Tibial nerve (tissue), 4 donors: ENCODE measurements at regions not wholly inside any gene's neighbourhood (a gene's known extent, or its start where the extent isn't known, plus 50 kb on each side); places are given as distances from the start of the nearest gene placed in this dataset.

Experiments
- DNase-seq, 2 donors: peaks; one replicate each; pipeline ENCODE4 v3.0.0-alpha.2; 2019; ENCODE audit warnings: low spot score in 2 of 2
- H3K27ac ChIP-seq, 4 donors: fragments of 200-600 bp; sonication (generic) in 3 of 4; one replicate each; pipeline ENCODE4 v1.5.1; 2017 to 2019; ENCODE audit warnings: mild to moderate bottlenecking in 1 of 4
- H3K27me3 ChIP-seq, 2 donors: fragments of 200-600 bp; sonication (generic) in 1 of 2; one replicate each; pipeline versions ENCODE4 v1.5.1 to v1.6.0; 2017 to 2019
- H3K36me3 ChIP-seq, 3 donors: fragments of 200-600 bp; sonication (generic); one replicate each; pipeline ENCODE4 v1.5.1; 2018 to 2019
- H3K4me1 ChIP-seq, 4 donors: fragments of 200-600 bp; sonication (generic) in 3 of 4; one replicate each; pipeline ENCODE4 v1.5.1; 2017 to 2019
- H3K4me3 ChIP-seq, 4 donors: fragments of 200-600 bp; sonication (generic) in 3 of 4; one replicate each; pipeline ENCODE4 v1.5.1; 2017 to 2019; ENCODE audit warnings: mild to moderate bottlenecking in 1 of 4, moderate library complexity in 1 of 4
- H3K9me3 ChIP-seq, 4 donors: fragments of 200-600 bp; sonication (generic) in 3 of 4; one replicate each; pipeline ENCODE4 v1.5.1; 2017 to 2019
- CTCF ChIP-seq, 5 experiments: fragments of 200-600 bp in 3 of 5; fragments of 450-650 bp in 2 of 5; sonication (generic) in 3 of 5; IDR thresholded peaks; one replicate each; pipeline ENCODE4 v1.5.1; 2016 to 2019; ENCODE audit warnings: antibody characterized with exemption in 5 of 5, mild to moderate bottlenecking in 3 of 5, moderate library complexity in 2 of 5
- EP300 ChIP-seq, 2 donors: sonication (generic); formaldehyde crosslinking; IDR thresholded peaks; one replicate each; pipeline ENCODE4 v1.6.1; 2017; ENCODE audit warnings: antibody characterized with exemption in 2 of 2, mild to moderate bottlenecking in 1 of 2
- POLR2A ChIP-seq, 2 donors: fragments of 450-650 bp; IDR thresholded peaks; one replicate each; pipeline ENCODE4 v1.6.1; 2017; ENCODE audit warnings: antibody characterized with exemption in 2 of 2, mild to moderate bottlenecking in 2 of 2, moderate library complexity in 2 of 2
- WGBS, 2 donors: methylation state at CpG; one replicate each; pipeline ENCODE4 v1.1.5; 2018; 5-methylcytosine and 5-hydroxymethylcytosine counted together

DNA sequence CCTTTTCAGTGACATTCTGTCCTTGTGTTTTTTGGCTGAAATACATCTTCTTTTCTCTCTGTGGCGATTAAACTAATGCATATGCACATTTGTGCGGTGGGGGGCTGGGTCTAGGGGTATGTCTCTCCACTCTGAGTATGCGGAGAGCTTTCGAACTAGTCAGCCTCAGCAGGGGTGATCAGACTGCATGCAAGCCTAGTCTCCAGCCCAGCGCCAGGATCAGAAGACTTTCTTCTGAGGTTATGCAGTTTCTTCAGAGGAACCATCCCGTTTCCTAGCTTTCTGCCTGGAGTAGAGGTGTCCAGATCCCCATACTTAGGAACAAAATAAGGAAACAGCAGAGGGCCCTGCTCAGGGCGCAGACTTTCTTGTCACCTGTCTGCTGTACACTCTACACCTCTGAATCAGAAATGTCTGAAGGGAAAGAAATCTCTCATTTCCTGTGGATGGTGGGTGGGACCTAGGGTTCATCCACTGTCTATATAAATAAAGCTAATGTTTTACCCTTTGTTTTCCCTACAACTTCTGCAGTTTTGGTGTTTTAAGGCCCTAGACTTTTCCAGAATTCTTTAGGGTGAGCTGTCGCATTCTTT lies 230.4 kb downstream of the ABHD5 start:
- no peak overlapping the region for H3K4me3 ChIP-seq
- no peak overlapping the region for H3K27ac ChIP-seq
- H3K27me3 ChIP-seq = no peaks in the 10 kb centered on the region
- H3K9me3 ChIP-seq = peaks cover 0 to 9% (median 2%) of the 10 kb centered on the region in 4 donors
- peaks cover 0 to 4% (median 0%) of the 10 kb centered on the region in 4 donors for H3K4me1 ChIP-seq
- no peaks in the 10 kb centered on the region for H3K36me3 ChIP-seq
- TF ChIP-seq CTCF (IDR thresholded peaks at IDR 0.05) (no peak), EP300 (IDR thresholded peaks at IDR 0.05) (no peak), POLR2A (IDR thresholded peaks at IDR 0.05) (no peak)
- DNase-seq = no peak
- 54 to 55% methylated on average over 8 of the region's 8 CpGs for WGBS, 2 donors

DNA sequence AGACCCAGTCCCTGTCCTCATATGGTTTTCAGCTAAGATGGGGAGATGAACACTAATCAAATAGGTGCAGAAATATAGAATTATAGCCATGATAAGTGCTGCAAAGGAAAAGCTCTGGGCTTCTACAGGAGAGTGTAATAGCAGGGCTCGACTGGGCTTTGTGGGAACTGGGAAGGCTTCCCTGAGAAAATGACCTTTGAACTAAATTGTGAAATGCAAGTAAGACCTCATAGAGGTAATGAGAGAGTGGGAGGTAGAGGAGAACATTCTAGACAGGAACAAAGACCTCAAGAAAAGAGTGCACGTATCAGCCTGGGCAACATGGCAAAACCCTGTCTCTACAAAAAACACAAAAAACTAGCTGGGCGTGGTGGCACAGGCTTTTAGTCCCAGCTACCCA lies 231.6 kb downstream of the ABHD5 start:
- H3K4me1 ChIP-seq = peaks cover 0 to 4% (median 0%) of the 10 kb centered on the region in 4 donors
- H3K9me3 ChIP-seq = no peaks in the 10 kb centered on the region
- no peak for DNase-seq
- H3K27me3 ChIP-seq = no peaks in the 10 kb centered on the region
- no peak overlapping the region for H3K27ac ChIP-seq
- 73 to 84% methylated on average over 3 of the region's 3 CpGs for WGBS, 2 donors
- TF ChIP-seq POLR2A (IDR thresholded peaks at IDR 0.05) = no peak
- no peak for TF ChIP-seq CTCF (IDR thresholded peaks at IDR 0.05)
- TF ChIP-seq EP300 (IDR thresholded peaks at IDR 0.05) = no peak
- no peak overlapping the region for H3K4me3 ChIP-seq
- H3K36me3 ChIP-seq = no peaks in the 10 kb centered on the region

- Histone ChIP-seq H3K9me3 (no peaks in the 10 kb centered on the region), H3K4me1 (peaks cover 0 to 4% (median 0%) of the 10 kb centered on the region in 4 donors), H3K27ac (no peak overlapping the region), H3K36me3 (no peaks in the 10 kb centered on the region), H3K27me3 (no peaks in the 10 kb centered on the region), H3K4me3 (no peak overlapping the region)
- no peak for TF ChIP-seq POLR2A (IDR thresholded peaks at IDR 0.05)
- TF ChIP-seq EP300 (IDR thresholded peaks at IDR 0.05) = no peak
- no peak for TF ChIP-seq CTCF (IDR thresholded peaks at IDR 0.05)
- DNase-seq = no peak
- WGBS, 2 donors = 43 to 55% methylated on average over 13 of the region's 13 CpGs
Observed at GRCh38 chr3:43923104-43923882, 232.6 kb downstream of the ABHD5 start.

DNA sequence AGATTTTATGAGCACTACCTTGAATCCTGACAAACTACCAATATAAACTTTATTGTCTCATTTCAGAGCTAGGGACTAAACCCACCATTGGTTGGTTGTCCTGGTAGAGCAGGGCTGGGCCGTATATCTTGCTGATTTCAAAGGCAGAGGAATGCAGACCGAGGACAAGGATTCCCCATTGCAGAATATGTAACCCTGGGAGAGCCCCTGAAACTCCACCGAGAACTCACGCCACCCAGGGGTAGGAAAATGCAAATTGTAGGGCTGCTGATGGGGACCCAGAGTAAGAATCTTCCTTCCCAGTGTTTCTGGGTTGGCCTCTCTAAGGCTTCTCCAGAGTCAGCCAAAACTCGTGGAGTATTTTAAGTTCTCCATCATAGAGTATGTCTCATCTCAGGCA lies 235.3 kb downstream of the ABHD5 start:
- Histone ChIP-seq H3K4me3 (no peak overlapping the region), H3K27ac (no peak overlapping the region), H3K27me3 (no peaks in the 10 kb centered on the region), H3K9me3 (no peaks in the 10 kb centered on the region), H3K4me1 (no peaks in the 10 kb centered on the region), H3K36me3 (no peaks in the 10 kb centered on the region)
- TF ChIP-seq EP300 (IDR thresholded peaks at IDR 0.05) = no peak
- TF ChIP-seq POLR2A (IDR thresholded peaks at IDR 0.05) = no peak
- TF ChIP-seq CTCF (IDR thresholded peaks at IDR 0.05) = no peak
- DNase-seq = no peak
- WGBS, 2 donors = 49 to 72% methylated on average over 5 of the region's 5 CpGs

DNA sequence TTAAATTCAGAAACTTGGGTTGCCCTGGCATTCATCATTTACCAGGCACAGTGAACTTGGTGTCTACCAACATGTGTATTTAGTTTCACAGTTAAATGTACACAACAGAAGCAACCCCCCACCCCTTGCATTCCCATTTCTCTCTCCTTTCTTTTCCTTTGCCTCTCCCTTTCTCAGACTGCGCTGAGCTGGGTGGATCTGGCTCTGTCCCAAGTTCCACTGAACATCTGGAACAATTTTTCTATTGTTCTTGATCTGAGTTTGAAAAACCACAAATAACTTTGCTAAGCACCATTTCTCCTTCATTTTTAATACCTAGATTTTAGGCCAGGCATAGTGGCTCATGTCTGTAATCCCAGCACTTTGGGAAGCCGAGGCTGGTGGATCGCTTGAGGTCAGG lies 242.2 kb downstream of the ABHD5 start:
- no peak for DNase-seq
- TF ChIP-seq CTCF (IDR thresholded peaks at IDR 0.05) (no peak), POLR2A (IDR thresholded peaks at IDR 0.05) (no peak), EP300 (IDR thresholded peaks at IDR 0.05) (no peak)
- 14 to 23% methylated on average over 3 of the region's 3 CpGs for WGBS, 2 donors
- Histone ChIP-seq H3K27ac (no peak overlapping the region), H3K4me3 (no peak overlapping the region), H3K4me1 (peaks cover 0 to 9% (median 0%) of the 10 kb centered on the region in 4 donors), H3K9me3 (peaks cover 0 to 10% (median 0%) of the 10 kb centered on the region in 4 donors), H3K36me3 (no peaks in the 10 kb centered on the region), H3K27me3 (no peaks in the 10 kb centered on the region)
